Nephron (organoid): ENCODE measurements at regions not wholly inside any gene's neighbourhood (a gene's known extent, or its start where the extent isn't known, plus 50 kb on each side); places are given as distances from the start of the nearest gene placed in this dataset.
"Not testable (repeated sequence)": the region's sequence is repeated elsewhere in the genome, so short reads cannot be mapped to it uniquely, and the experiment has no call there.

Source experiments
- H3K27ac Mint-ChIP-seq, 3 experiments: 2 replicates each; pipeline ENCODE4 v1.8.0; 2020; ENCODE audit warnings: mixed read lengths in 3 of 3, mild to moderate bottlenecking in 2 of 3, moderate library complexity in 1 of 3
- H3K27me3 Mint-ChIP-seq: 2 replicates; pipeline ENCODE4 v1.8.0; 2021; ENCODE audit warnings: low read depth, mild to moderate bottlenecking, moderate library complexity, mixed read lengths
- H3K36me3 Mint-ChIP-seq: 2 replicates; pipeline ENCODE4 v1.8.0; 2020; ENCODE audit warnings: low read depth, mixed read lengths
- H3K4me1 Mint-ChIP-seq: 2 replicates; pipeline ENCODE4 v1.8.0; 2020; ENCODE audit warnings: mixed read lengths
- H3K4me3 Mint-ChIP-seq, 3 experiments: 2 replicates each; pipeline ENCODE4 v1.8.0; 2020; ENCODE audit warnings: mild to moderate bottlenecking in 3 of 3, mixed read lengths in 3 of 3, moderate library complexity in 2 of 3
- H3K9me3 Mint-ChIP-seq: 2 replicates; pipeline ENCODE4 v1.8.0; 2020; ENCODE audit warnings: mixed read lengths
- CTCF ChIP-seq, 3 experiments: fragments of 200-600 bp; sonication (generic); IDR thresholded peaks; one replicate each; pipeline ENCODE4 v1.5.0; 2021; ENCODE audit warnings: antibody characterized with exemption in 3 of 3; ENCODE audit not compliant: unreplicated experiment in 3 of 3

- Mint-ChIP-seq H3K9me3 (peaks cover 56% of the 10 kb centered on the region), H3K4me3 (no peak overlapping the region), H3K36me3 (no peaks in the 10 kb centered on the region), H3K4me1 (no peaks in the 10 kb centered on the region), H3K27ac (no peak overlapping the region), H3K27me3 (no peaks in the 10 kb centered on the region)
- no peak for TF ChIP-seq CTCF (IDR thresholded peaks at IDR 0.05; ENCODE audit: unreplicated experiment in 3 of 3)
Measured at GRCh38 chr2:76174505-76174904, 463.8 kb upstream of the GCFC2 start.

GRCh38 chr2:76173206-76173605 is 462.5 kb upstream of the GCFC2 start:
- not testable (repeated sequence) for H3K36me3 Mint-ChIP-seq, H3K4me3 Mint-ChIP-seq, H3K4me1 Mint-ChIP-seq, H3K27ac Mint-ChIP-seq, H3K27me3 Mint-ChIP-seq
- peaks cover 45% of the 10 kb centered on the region for H3K9me3 Mint-ChIP-seq

GRCh38 chr2:76172154-76172595 is 461.5 kb upstream of the GCFC2 start:
- H3K9me3 Mint-ChIP-seq, result peaks cover 38% of the 10 kb centered on the region

GRCh38 chr2:76170856-76171255 is 460.1 kb upstream of the GCFC2 start:
- no peaks in the 10 kb centered on the region for H3K36me3 Mint-ChIP-seq
- H3K4me1 Mint-ChIP-seq, result no peaks in the 10 kb centered on the region
- H3K27me3 Mint-ChIP-seq, result no peaks in the 10 kb centered on the region
- TF ChIP-seq CTCF (IDR thresholded peaks at IDR 0.05; ENCODE audit: unreplicated experiment in 3 of 3), result no peak
- H3K9me3 Mint-ChIP-seq, result peaks cover 29% of the 10 kb centered on the region
- H3K4me3 Mint-ChIP-seq, result no peak overlapping the region
- no peak overlapping the region for H3K27ac Mint-ChIP-seq

More at GRCh38 chr2:76172154-76172595, 461.5 kb upstream of the GCFC2 start:
- not testable (repeated sequence) for H3K27me3 Mint-ChIP-seq, H3K4me1 Mint-ChIP-seq, H3K4me3 Mint-ChIP-seq, H3K36me3 Mint-ChIP-seq, H3K27ac Mint-ChIP-seq

DNA sequence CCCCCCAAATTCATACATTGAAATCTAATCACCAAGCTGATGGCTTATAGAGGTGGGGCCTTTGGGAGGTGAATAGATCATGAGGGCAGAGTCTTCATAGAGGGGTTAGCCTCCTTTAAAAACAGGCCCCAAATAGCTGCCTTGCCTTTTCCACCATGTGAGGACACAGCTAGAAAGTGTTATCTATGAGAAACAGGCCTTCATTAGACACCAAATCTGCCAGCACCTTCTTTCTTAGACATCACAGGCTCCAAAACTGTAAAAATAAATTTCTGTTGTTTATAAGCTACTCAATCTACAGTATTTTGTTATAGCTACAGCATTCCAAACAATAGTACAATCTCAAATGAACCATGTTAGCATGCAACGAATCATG is 459.3 kb upstream of the GCFC2 start:
- Mint-ChIP-seq H3K4me1 (no peaks in the 10 kb centered on the region), H3K4me3 (no peak overlapping the region), H3K9me3 (peaks cover 23% of the 10 kb centered on the region), H3K27me3 (no peaks in the 10 kb centered on the region), H3K36me3 (no peaks in the 10 kb centered on the region), H3K27ac (no peak overlapping the region)
- no peak for TF ChIP-seq CTCF (IDR thresholded peaks at IDR 0.05; ENCODE audit: unreplicated experiment in 3 of 3)

DNA sequence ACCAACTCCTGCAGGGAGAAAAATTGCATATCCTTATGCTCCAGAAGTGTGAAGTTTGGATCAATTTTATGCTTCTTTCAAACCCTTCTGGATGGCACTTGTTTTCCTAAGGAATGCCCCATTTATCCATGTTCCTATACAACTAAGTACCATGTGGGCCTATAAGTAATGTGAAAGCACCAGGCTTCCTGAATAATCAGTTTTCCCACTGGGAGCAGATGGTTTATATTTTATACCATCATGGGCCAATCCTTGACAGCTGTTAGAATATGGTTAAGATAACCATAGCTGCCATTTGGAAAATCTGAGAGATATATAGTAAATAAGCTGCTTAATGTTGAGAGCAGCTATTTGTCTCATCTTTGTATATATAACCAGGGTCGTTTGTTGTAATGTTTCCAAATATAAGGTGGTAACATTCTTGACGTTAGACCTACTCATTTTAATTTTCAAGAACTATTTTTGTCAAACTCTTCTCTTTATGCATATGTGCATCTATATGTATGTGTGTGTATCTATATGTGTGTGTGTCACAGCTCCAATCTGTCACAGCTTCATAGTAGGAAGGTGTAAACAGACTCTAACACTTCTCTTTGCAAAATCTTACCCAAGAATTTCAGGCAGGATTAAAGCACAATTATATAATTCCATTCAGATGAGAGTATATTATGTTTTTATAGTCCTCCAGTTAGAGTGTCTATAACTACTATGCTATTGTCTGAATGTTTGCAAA is 458.7 kb upstream of the GCFC2 start:
- H3K36me3 Mint-ChIP-seq, result no peaks in the 10 kb centered on the region
- H3K4me3 Mint-ChIP-seq, result no peak overlapping the region
- no peaks in the 10 kb centered on the region for H3K4me1 Mint-ChIP-seq
- TF ChIP-seq CTCF (IDR thresholded peaks at IDR 0.05; ENCODE audit: unreplicated experiment in 3 of 3), result no peak
- H3K27ac Mint-ChIP-seq, result no peak overlapping the region
- H3K9me3 Mint-ChIP-seq, result peaks cover 20% of the 10 kb centered on the region
- no peaks in the 10 kb centered on the region for H3K27me3 Mint-ChIP-seq

DNA sequence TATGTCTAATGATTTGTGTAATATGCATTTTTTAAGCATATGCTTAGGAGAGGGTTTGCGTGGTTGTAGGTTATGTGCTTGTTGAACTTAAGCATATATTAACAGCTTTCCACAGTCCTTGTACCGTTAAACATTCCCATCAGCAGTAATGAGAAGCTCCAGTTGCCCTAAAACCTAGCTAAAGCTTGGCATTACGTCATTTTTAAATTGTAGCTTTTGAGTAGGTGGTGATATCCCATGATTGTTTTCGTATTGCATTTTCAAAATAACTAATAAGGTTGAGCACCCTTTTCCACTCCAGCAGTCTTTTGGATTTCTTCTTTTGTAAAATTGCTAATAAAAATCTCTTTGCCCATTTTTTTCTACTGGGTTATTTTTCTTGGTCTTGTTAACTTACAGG is 453.1 kb upstream of the GCFC2 start:
- H3K27me3 Mint-ChIP-seq, result no peaks in the 10 kb centered on the region
- H3K36me3 Mint-ChIP-seq, result no peaks in the 10 kb centered on the region
- H3K9me3 Mint-ChIP-seq, result no peaks in the 10 kb centered on the region
- TF ChIP-seq CTCF (IDR thresholded peaks at IDR 0.05; ENCODE audit: unreplicated experiment in 3 of 3), result no peak
- no peak overlapping the region for H3K4me3 Mint-ChIP-seq
- H3K4me1 Mint-ChIP-seq, result peaks cover 5% of the 10 kb centered on the region
- no peak overlapping the region for H3K27ac Mint-ChIP-seq
